KOPT-K1 (cell line): ENCODE measurements at regions not wholly inside any gene's neighbourhood (a gene's known extent, or its start where the extent isn't known, plus 50 kb on each side); places are given as distances from the start of the nearest gene placed in this dataset.

Experiments used
- H3K27ac ChIP-seq: fragments of 200-600 bp; sonication (generic); 2 replicates; pipeline ENCODE4 v1.5.1; 2016; ENCODE audit warnings: antibody characterized with exemption, mild to moderate bottlenecking, low read depth, low read length; ENCODE audit not compliant: poor library complexity, severe bottlenecking
- H3K36me3 ChIP-seq: fragments of 200-600 bp; sonication (generic); 2 replicates; pipeline ENCODE4 v1.5.1; 2017; ENCODE audit warnings: antibody characterized with exemption, mild to moderate bottlenecking, low read length, moderate library complexity; ENCODE audit not compliant: insufficient read depth
- H3K9me3 ChIP-seq: fragments of 200-600 bp; sonication (generic); 2 replicates; pipeline ENCODE4 v1.5.1; 2017; ENCODE audit warnings: antibody characterized with exemption, low read length, mild to moderate bottlenecking; ENCODE audit not compliant: insufficient read depth, poor library complexity, severe bottlenecking

DNA sequence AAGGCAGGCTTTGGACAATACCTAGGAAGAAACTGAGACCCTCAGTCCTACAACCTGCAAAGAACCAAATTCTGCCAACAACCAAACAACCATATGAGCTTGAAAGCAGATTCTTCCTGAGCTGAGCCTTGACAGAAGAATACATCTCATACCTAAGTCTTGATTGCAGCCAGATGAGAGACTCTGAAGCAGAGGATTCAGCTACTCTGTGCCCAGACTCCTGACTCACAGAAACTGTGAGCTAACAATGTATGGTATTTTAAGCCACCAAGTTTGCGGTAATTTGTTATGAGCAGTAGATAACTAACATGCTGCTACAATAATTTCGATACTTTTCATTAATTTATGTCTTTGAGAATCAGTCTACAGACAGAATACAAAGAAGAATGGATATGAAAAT, 325.1 kb upstream of the CBLB start:
- Histone ChIP-seq H3K36me3 (no peaks in the 10 kb centered on the region), H3K27ac (no peak overlapping the region), H3K9me3 (no peaks in the 10 kb centered on the region)

DNA sequence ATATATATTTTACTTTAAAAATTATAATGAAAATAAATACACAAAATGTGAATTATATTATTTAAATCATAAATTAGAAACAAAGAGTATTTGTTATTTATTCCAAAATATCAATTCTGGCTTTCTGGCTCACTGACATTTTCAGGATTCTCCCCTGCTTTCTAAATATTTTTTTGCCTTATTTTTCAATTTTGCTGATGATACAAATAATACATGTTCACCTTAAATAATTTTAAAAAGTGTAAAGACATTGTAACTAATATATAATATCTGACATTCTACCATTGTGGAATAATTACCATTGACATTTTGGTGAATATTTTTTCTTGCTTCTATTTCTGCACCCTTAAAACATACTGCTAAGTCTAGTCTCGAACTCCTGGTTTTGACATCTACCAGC, 325.9 kb upstream of the CBLB start:
- H3K9me3 ChIP-seq = no peaks in the 10 kb centered on the region
- H3K27ac ChIP-seq = no peak overlapping the region
- no peaks in the 10 kb centered on the region for H3K36me3 ChIP-seq

DNA sequence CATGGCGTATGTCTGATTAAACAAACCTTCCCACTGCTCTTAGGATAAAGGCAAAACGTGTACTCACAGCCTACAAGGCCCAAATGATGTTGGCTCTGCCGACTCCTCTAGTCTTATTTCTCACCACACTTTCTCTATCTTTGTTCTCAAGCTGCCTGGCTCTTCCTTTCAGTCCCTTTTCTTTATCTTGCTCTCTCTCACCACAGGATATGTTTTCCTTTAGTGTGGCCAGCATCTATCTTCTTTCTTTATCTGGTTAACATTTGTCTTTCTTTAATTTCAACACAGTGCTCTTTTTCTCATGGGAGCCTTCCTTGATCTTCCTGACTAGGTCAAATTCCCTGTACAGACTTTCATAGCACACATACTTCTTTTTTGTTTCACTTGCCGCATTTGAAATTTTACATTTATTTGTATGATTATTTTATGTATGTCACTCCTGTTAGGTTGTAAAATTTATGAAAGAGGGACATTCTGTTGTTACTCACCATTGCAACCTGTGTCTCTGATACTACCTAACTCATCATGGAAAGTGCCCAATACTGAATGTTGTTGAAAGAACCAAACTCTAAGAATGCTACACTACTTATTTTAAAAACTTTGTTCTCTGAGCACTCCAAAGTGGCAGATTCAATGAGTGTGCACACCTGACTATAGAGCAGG, 328.9 kb upstream of the CBLB start:
- H3K9me3 ChIP-seq = no peaks in the 10 kb centered on the region
- H3K27ac ChIP-seq = no peak overlapping the region
- H3K36me3 ChIP-seq = no peaks in the 10 kb centered on the region

DNA sequence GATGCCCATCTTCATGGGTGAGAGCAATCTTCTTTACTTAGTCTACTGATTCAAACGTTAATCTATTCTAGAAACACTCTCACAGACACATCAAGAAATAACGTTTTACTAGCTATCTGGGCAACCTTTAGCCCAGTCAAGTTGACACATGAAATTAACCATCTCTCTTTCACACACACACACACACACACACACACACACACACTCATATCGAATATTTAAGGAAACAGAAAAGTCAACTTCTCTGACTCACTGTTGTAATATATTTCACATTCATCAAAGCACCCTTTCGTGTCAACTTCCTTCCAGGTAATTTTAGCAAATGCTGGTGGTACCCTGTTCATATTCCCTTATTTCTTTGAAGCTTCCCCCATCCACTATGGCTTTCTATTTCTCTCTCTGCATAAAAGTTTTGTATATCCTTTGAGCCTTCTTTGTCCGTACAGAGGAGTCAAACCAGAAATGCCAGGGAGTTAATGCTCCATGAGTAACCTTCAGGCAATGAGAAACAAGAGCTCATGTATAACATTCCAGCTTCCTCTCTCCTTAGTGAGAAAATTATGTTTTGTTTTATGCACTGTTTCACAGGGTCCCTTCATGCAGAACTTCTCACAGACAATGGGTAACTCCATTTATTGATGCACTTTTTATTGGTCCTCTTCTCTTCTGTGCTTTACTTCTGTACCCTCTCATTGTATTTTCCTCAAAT, 335.5 kb upstream of the CBLB start:
- Histone ChIP-seq H3K36me3 (no peaks in the 10 kb centered on the region), H3K9me3 (peaks cover 7% of the 10 kb centered on the region), H3K27ac (no peak overlapping the region)

DNA sequence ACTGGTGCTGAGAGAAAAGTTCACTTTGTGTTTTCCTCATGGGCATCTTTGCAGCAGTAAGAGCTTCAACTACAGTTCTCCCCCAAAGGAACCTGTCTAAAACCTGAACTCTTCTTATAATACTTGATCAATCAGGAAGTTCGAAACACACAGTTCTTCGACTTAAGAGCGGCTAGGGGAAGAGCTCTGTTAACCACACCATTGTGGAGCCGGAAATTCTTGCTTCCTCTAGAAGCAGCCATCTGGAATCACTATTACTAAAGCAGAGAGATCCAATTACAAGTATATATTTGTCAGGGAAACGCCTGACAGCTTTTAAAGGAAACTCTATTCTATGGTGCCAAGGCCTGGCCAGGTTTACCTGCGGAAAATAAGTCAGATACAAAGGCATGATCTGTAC, 337.3 kb upstream of the CBLB start:
- no peak overlapping the region for H3K27ac ChIP-seq
- peaks cover 7% of the 10 kb centered on the region for H3K9me3 ChIP-seq

DNA sequence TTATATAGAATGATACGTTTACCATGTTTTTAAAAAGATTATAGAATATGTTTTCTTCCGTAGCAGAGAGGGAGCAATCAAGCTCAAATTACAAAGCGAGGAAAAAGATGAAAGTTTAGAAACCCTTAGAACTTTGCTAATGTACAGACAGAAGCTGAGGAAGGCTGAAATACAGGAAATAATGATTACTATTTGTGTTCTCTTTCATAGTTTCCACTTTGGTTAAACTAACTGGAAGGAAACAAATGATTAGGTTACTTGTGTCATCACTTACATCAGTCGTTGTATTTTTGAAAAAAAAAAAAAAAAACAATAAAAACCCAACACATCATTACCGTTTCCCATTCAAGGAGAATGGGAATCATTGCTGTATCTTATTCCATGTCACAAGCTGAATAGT, 337.8 kb upstream of the CBLB start:
- Histone ChIP-seq H3K36me3 (no peaks in the 10 kb centered on the region), H3K9me3 (peaks cover 7% of the 10 kb centered on the region), H3K27ac (no peak overlapping the region)

More for the DNA sequence above, 337.3 kb upstream of the CBLB start:
- no peaks in the 10 kb centered on the region for H3K36me3 ChIP-seq

DNA sequence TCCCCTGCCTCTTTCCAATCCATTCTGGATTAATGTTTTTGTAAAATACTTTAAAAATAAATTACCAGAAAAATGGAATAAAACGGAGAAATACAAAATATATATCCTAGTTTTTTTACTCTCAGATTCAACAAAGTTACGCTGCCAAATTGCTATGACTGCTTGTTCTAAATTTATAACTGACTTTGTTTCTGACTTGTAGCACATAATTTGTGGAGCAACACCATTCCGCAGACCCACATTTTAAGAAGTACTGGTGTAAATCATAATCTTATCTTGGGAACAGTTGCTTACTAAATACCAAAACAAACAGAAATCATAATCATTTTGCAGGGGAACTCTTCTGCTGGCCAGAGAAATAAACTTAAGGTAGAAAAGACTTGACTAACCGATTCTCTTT, 339.4 kb upstream of the CBLB start:
- Histone ChIP-seq H3K27ac (no peak overlapping the region), H3K36me3 (no peaks in the 10 kb centered on the region), H3K9me3 (peaks cover 7% of the 10 kb centered on the region)

DNA sequence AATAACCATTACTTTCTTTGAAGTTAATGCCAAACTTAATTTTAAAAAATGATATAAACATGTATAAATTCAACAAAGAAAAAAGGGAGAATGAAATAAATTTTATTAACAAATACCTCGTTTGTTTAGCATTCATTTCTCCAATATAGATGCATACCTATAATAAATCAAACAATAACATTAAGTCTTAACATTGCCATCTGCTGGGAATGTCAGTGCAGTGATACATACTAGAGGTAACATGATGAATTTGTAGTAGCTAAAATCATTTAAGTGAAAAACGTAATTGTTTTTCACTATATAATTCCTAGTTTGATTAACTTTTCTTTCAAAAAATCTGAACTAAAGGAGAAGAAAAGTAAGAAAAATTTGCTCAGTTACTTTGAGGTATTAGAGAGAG, 340.2 kb upstream of the CBLB start:
- Histone ChIP-seq H3K27ac (no peak overlapping the region), H3K9me3 (peaks cover 4% of the 10 kb centered on the region), H3K36me3 (no peaks in the 10 kb centered on the region)

DNA sequence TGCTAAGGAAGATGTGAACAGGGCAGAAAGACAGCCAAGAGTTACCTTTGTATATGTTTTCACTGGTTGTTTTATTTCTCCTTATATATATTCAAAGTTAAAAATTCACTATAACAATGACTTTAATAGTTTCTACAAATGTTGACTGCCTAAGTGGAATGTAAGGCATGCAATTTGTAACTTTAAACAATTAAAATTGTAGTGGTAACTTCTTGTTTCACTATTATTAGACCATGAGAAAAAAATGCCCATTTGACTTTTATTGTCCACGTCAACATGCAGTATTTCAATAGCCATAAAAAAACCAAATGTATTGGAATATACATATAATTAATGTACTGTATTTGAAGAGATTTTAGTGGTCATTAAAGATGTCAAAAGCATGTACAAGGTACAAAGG, 340.7 kb upstream of the CBLB start:
- Histone ChIP-seq H3K9me3 (no peaks in the 10 kb centered on the region), H3K36me3 (no peaks in the 10 kb centered on the region)

DNA sequence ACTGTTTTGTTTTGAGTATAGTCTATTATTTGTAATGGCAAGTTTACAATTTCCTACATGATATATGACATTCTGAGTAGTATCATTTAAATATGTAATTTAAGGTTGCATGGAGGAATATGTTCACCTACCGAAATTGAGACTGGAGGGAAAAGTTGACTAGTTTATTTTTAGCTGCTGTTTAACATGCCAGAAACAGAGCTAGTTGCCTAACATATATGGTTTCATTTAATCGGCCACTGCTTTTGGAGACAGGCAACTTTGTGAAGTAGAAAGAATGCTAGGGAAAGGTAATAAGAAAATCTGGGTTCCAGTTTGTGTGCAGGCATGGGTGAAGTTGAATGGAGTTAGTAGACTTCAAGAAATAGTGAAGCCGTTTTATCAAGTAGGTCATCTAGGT, 342.1 kb upstream of the CBLB start:
- Histone ChIP-seq H3K9me3 (no peaks in the 10 kb centered on the region), H3K27ac (no peak overlapping the region), H3K36me3 (no peaks in the 10 kb centered on the region)

More for the DNA sequence above, 340.7 kb upstream of the CBLB start:
- H3K27ac ChIP-seq = no peak overlapping the region

DNA sequence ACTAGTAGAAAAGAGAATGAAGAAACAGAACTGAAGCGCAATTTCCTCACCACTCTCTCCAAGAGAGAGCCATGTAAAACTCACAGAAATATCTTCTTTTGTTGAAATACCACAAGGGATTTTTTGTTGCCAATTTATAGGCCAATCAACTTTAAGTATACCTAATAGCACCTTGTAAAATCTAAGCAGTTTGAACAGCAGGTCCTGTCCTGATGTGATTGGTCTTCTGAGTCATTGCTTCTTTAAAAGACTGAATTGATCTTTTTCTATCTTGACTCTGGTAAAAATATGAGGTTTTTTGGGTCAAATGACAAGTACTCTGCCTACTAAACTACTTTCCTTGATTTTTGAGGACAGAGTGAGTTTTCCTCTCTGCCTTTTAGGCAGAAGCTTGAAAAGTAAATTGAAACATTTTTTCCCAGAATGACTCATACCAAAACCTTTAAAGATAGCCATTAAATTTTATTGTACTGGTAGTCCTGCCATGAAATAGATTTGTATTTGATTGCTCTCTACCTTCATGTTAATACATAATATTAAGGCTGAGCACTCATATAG, 343.9 kb upstream of the CBLB start:
- no peaks in the 10 kb centered on the region for H3K9me3 ChIP-seq
- H3K36me3 ChIP-seq = no peaks in the 10 kb centered on the region
- H3K27ac ChIP-seq = no peak overlapping the region

DNA sequence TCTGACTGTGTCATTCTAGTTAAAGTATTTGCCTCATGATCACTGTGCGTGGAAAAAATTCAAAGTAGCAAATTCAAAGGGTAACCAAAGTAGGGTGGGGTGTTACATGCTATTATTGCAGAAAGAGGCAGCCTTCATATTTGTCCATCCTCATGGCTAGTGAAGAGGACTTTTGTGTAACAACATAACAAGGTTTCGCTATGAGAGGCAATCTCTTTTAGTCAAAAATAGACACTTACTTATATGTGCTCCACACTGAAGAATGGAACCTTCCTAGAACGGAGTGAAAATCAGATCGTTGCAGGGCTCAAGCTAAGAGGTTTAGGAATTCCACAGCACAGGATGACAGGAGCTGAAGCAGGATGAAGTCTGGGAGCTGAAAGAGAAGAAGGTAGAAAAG, 345.1 kb upstream of the CBLB start:
- no peaks in the 10 kb centered on the region for H3K9me3 ChIP-seq
- no peak overlapping the region for H3K27ac ChIP-seq
- no peaks in the 10 kb centered on the region for H3K36me3 ChIP-seq

DNA sequence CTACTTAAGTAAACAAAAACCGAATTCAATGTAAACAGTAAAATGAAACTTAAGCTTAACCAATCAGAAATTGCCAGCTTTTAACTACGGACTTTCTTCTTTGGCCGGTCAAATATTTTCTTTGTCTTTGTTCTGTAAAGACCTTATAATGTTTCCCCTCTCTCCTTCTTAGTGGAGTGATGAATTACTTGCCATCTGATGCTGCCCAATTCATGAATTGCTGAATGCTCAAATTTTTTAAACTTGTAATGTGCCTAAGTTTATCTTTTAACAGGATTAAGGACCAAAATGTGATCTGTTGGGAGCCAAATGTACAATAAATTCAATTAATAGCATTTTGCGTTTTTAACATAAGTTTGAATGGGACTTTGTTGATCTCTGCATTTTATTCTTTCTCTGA, 345.8 kb upstream of the CBLB start:
- H3K27ac ChIP-seq = no peak overlapping the region
- H3K9me3 ChIP-seq = no peaks in the 10 kb centered on the region
- no peaks in the 10 kb centered on the region for H3K36me3 ChIP-seq

DNA sequence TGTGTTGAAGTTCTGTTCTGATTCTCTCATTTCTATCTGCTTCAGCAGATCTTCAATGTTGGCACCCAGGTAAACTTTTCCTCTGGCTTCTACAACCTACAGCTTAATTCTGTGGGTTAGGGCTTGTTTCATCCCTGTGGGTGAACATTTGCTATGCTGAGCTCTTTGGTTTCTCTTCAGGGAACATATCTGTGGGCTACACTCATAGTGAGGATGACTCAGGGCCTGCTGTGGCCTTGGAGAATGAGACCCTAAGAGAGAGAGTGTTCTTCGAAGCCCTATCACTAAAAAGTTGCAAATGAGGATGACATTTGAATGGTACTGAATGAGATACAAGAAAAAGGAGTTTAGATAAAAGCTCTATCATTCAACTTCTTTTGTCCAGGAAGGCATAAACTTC, 346.2 kb upstream of the CBLB start:
- Histone ChIP-seq H3K27ac (no peak overlapping the region), H3K36me3 (no peaks in the 10 kb centered on the region), H3K9me3 (no peaks in the 10 kb centered on the region)

DNA sequence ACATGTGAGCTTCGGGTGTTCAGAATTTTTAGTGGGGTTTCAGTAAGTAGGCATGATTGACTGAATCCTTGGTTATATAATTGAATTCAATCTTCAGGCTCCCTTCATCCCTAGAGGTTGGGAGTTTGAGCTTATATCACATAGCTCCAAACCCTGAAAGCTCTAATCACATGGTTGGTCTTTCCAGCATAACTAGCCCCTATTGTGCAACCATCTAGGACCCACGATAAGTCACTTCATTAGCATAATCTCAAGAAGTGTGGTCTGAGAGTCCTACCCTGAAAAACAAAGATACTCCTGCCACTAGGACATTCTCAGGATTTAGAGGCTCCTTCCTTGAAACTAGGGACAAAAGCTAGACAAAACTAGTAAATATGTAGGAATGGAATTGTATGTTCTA, 348.9 kb upstream of the CBLB start:
- Histone ChIP-seq H3K36me3 (no peaks in the 10 kb centered on the region), H3K9me3 (no peaks in the 10 kb centered on the region), H3K27ac (no peak overlapping the region)

DNA sequence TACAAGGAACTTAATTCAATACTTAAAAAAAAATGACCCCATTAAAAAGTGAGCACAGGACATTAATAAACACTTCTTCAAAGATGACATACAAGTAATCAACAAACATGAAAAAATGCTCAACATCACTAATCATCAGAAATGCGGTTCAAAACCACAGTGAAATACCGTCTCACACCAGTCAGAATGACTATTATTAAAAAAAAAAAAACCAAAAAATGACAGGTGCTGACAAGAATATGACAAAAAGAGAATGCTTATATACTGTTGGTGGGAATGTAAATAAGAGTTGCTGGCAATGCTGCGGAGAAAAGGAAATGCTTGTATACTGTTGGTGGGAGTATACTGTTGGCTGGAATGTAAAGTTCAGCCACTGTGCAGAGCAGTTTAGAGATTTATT, 358.3 kb upstream of the CBLB start:
- no peaks in the 10 kb centered on the region for H3K9me3 ChIP-seq
- H3K36me3 ChIP-seq = no peaks in the 10 kb centered on the region
- H3K27ac ChIP-seq = no peak overlapping the region
